OCI-LY1 (cell line): ENCODE measurements at regions not wholly inside any gene's neighbourhood (a gene's known extent, or its start where the extent isn't known, plus 50 kb on each side); places are given as distances from the start of the nearest gene placed in this dataset.
"Not testable (repeated sequence)": the region's sequence is repeated elsewhere in the genome, so short reads cannot be mapped to it uniquely, and the experiment has no call there.

Source experiments
- H2AFZ ChIP-seq: fragments of 200-600 bp; sonication (generic), shearing (Covaris generic); 2 replicates; pipeline ENCODE4 v1.6.0; 2014; ENCODE audit warnings: antibody characterized with exemption, mild to moderate bottlenecking, low read length
- H3F3A ChIP-seq: fragments of 200-600 bp; sonication (generic), shearing (Covaris generic); 2 replicates; pipeline ENCODE4 v1.6.0; 2014; ENCODE audit warnings: mild to moderate bottlenecking, antibody characterized with exemption, low read length, moderate library complexity; ENCODE audit not compliant: insufficient read depth
- H3K27ac ChIP-seq: fragments of 200-600 bp; sonication (generic); 2 replicates; pipeline ENCODE4 v1.5.1; 2014; ENCODE audit warnings: low read length, mixed run types, mild to moderate bottlenecking, low read depth; ENCODE audit not compliant: poor library complexity, severe bottlenecking
- H3K27me3 ChIP-seq: fragments of 200-600 bp; sonication (generic); 2 replicates; pipeline ENCODE4 v1.6.0; 2014; ENCODE audit warnings: antibody characterized with exemption, mild to moderate bottlenecking, low read length, moderate library complexity; ENCODE audit not compliant: insufficient read depth
- H3K36me3 ChIP-seq: fragments of 200-600 bp; sonication (generic); 2 replicates; pipeline ENCODE4 v1.6.1; 2014; ENCODE audit warnings: mild to moderate bottlenecking, antibody characterized with exemption, low read length, moderate library complexity, mixed read lengths; ENCODE audit not compliant: insufficient read depth
- H3K4me1 ChIP-seq: fragments of 200-600 bp; sonication (generic); 2 replicates; pipeline ENCODE4 v1.5.1; 2014; ENCODE audit warnings: mild to moderate bottlenecking, low read length, moderate library complexity; ENCODE audit not compliant: insufficient read depth, severe bottlenecking
- H3K4me2 ChIP-seq: fragments of 200-600 bp; sonication (generic), shearing (Covaris generic); 2 replicates; pipeline ENCODE4 v1.6.1; 2014; ENCODE audit warnings: low read length
- H3K4me3 ChIP-seq: fragments of 200-600 bp; sonication (generic); 2 replicates; pipeline ENCODE4 v1.5.1; 2014; ENCODE audit warnings: low read length, low read depth, mild to moderate bottlenecking, mixed read lengths; ENCODE audit not compliant: poor library complexity, severe bottlenecking
- H3K79me2 ChIP-seq: fragments of 200-600 bp; shearing (Covaris generic); 2 replicates; pipeline ENCODE4 v1.6.1; 2016; ENCODE audit warnings: mixed run types, low read length, mixed read lengths; ENCODE audit not compliant: insufficient read depth
- H3K9ac ChIP-seq: fragments of 200-600 bp; sonication (generic), shearing (Covaris generic); 2 replicates; pipeline ENCODE4 v1.6.1; 2014; ENCODE audit warnings: mild to moderate bottlenecking, low read length, mixed read lengths
- H3K9me2 ChIP-seq: fragments of 200-600 bp; sonication (generic), shearing (Covaris generic); 2 replicates; pipeline ENCODE4 v1.6.1; 2014; ENCODE audit warnings: low read depth, mild to moderate bottlenecking, low read length, mixed read lengths
- H3K9me3 ChIP-seq: fragments of 200-600 bp; shearing (Covaris generic); 2 replicates; pipeline ENCODE4 v1.6.1; 2014; ENCODE audit warnings: low read length, mixed read lengths
- H4K20me1 ChIP-seq: fragments of 200-600 bp; sonication (generic), shearing (Covaris generic); 2 replicates; pipeline ENCODE4 v1.6.0; 2016; ENCODE audit warnings: mild to moderate bottlenecking, low read length; ENCODE audit not compliant: insufficient read depth

DNA sequence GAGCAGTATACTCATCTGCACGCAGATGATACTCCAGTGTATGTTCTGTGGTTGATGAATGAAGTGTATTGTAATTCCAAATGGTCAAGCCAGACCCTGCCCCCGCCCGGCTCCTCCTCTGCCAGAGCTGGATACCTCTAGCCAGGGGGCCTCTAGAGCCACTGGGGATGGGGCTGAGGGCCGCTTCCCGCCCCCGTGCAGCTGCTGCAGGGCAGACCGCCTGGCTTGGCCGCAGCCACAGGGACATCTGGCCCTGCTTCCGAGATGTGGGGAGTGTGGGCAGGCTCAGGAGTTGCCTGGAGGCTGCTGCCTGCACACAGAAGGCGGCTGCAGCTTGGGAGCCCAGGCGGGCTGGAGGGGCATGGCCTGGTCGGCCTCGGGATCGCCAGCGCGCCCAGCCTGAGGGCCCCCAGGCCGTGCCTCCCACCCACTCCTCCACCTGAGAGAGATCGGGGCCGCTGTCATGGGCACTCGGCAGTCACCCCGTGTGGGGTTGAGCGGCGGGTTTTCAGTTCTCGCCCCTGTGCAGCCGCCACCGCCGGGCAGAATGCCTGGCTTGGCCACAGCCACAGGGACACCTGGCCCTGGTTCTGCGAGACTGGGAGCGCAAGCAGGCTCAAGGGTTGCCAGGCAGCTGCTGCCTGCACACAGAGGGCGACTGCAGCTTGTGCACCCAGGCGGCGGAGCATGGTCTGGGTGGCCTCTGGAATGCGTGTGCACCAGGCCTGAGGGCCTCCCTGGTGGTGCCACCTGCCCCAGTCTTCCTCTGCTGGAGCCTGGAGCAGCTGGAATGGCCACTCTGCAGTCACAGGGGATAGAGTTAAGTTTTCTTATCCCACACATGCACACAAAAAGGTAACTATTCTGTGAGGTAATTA is 1643.7 kb downstream of the SPATA31A7 start:
- not testable (repeated sequence) for H4K20me1 ChIP-seq, H3K4me2 ChIP-seq, H2AFZ ChIP-seq, H3F3A ChIP-seq, H3K27me3 ChIP-seq, H3K4me3 ChIP-seq, H3K9me3 ChIP-seq, H3K9me2 ChIP-seq, H3K27ac ChIP-seq, H3K36me3 ChIP-seq, H3K79me2 ChIP-seq, H3K4me1 ChIP-seq, H3K9ac ChIP-seq

DNA sequence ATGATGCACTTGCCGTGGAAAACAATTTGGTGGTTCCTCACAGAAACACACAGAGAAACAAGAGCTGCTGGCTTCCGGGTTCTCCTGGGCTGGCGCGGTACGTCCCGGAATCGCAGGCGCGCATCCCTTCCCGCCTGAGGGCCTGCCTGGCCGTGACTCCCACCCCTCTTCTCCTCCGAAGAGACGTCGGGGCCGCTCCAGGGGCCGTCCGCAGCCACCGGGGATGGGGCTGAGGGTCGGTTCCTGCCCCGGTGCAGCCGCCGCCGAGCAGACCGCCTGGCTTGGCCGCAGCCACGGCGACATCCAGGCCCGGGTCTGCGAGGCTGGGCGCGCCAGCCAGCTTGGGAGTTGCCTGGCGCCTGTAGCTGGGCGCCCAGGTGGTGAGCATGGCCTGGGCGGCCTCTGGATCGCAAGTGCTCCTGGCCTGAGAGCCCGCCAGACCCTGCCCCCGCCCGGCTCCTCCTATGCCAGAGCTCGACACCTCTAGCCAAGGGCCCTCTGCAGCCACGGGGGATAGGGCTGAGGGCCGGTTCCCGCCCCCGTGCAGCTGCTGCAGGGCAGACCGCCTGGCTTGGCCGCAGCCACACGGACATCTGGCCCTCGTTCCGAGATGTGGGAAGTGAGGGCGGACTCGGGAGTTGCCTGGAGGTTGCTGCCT is 1647.5 kb downstream of the SPATA31A7 start:
- not testable (repeated sequence) for H3F3A ChIP-seq, H2AFZ ChIP-seq, H3K36me3 ChIP-seq, H3K79me2 ChIP-seq, H3K9me2 ChIP-seq, H3K27me3 ChIP-seq, H3K9me3 ChIP-seq, H4K20me1 ChIP-seq, H3K4me1 ChIP-seq
- H3K27ac ChIP-seq, result peak overlapping the region; percentile 72
- peak overlapping the region; percentile 66 for H3K4me2 ChIP-seq
- peak overlapping the region; percentile 68 for H3K9ac ChIP-seq
- H3K4me3 ChIP-seq, result peak overlapping the region; percentile 65

- not testable (repeated sequence) for H3K36me3 ChIP-seq, H3K9me3 ChIP-seq, H3K9me2 ChIP-seq, H2AFZ ChIP-seq, H4K20me1 ChIP-seq, H3F3A ChIP-seq, H3K79me2 ChIP-seq, H3K4me1 ChIP-seq, H3K27me3 ChIP-seq
- Histone ChIP-seq H3K4me3 (peak overlapping the region; percentile 65), H3K27ac (peak overlapping the region; percentile 72), H3K9ac (peak overlapping the region; percentile 68; the same call in 1 of the 2 replicates), H3K4me2 (peak overlapping the region; percentile 66)
These were observed 1648.3 kb downstream of the SPATA31A7 start for GRCh38 chr9:62838024-62838718.

GRCh38 chr9:62839168-62839567 is 1649.3 kb downstream of the SPATA31A7 start:
- H3K36me3 ChIP-seq, H4K20me1 ChIP-seq, H3K9ac ChIP-seq, H3K4me3 ChIP-seq, H2AFZ ChIP-seq, H3K9me2 ChIP-seq, H3K27me3 ChIP-seq, H3K9me3 ChIP-seq, H3K27ac ChIP-seq, H3K79me2 ChIP-seq, H3K4me1 ChIP-seq, H3F3A ChIP-seq, H3K4me2 ChIP-seq: not testable (repeated sequence)

DNA sequence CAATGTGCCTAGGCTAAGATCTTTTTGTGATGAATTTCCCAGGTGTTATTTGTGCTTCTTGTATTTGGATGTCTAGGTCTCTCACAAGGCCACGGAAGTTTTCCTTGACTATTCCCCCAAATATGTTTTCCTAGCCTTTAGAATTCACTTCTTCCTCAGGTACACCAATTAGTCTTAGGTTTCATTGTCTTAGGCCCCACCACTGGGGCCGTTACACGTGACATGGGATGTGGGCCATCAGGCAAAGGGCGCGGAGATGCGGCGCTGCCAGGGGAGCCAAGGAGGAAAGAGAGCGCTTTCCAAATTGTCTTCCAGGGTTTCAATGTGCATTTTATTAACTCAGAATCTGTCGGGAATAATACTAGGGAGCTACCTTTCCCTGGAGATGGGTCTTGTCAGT is 1653.3 kb downstream of the SPATA31A7 start:
- H3F3A ChIP-seq, H3K27me3 ChIP-seq, H3K4me3 ChIP-seq, H3K36me3 ChIP-seq, H2AFZ ChIP-seq, H3K9ac ChIP-seq, H4K20me1 ChIP-seq, H3K4me2 ChIP-seq, H3K9me3 ChIP-seq, H3K79me2 ChIP-seq, H3K9me2 ChIP-seq, H3K4me1 ChIP-seq, H3K27ac ChIP-seq: not testable (repeated sequence)

- not testable (repeated sequence) for H3K9me2 ChIP-seq, H3K9ac ChIP-seq, H3K4me3 ChIP-seq, H3K27me3 ChIP-seq, H3K4me2 ChIP-seq, H4K20me1 ChIP-seq, H3K36me3 ChIP-seq, H3K79me2 ChIP-seq, H3K4me1 ChIP-seq, H2AFZ ChIP-seq, H3K9me3 ChIP-seq, H3F3A ChIP-seq, H3K27ac ChIP-seq
These were observed 1654.0 kb downstream of the SPATA31A7 start for GRCh38 chr9:62843706-62844290.

- H3K9me3 ChIP-seq, H2AFZ ChIP-seq, H3K4me1 ChIP-seq, H3K79me2 ChIP-seq, H3K36me3 ChIP-seq, H3K9ac ChIP-seq, H3K27ac ChIP-seq, H3K4me2 ChIP-seq, H3K4me3 ChIP-seq, H3K27me3 ChIP-seq, H4K20me1 ChIP-seq, H3F3A ChIP-seq, H3K9me2 ChIP-seq: not testable (repeated sequence)
These were observed 1654.9 kb downstream of the SPATA31A7 start for GRCh38 chr9:62844681-62845185.
